ENCODE measurements at regions not wholly inside any gene's neighbourhood (a gene's known extent, or its start where the extent isn't known, plus 50 kb on each side); places are given as distances from the start of the nearest gene placed in this dataset.

DNA sequence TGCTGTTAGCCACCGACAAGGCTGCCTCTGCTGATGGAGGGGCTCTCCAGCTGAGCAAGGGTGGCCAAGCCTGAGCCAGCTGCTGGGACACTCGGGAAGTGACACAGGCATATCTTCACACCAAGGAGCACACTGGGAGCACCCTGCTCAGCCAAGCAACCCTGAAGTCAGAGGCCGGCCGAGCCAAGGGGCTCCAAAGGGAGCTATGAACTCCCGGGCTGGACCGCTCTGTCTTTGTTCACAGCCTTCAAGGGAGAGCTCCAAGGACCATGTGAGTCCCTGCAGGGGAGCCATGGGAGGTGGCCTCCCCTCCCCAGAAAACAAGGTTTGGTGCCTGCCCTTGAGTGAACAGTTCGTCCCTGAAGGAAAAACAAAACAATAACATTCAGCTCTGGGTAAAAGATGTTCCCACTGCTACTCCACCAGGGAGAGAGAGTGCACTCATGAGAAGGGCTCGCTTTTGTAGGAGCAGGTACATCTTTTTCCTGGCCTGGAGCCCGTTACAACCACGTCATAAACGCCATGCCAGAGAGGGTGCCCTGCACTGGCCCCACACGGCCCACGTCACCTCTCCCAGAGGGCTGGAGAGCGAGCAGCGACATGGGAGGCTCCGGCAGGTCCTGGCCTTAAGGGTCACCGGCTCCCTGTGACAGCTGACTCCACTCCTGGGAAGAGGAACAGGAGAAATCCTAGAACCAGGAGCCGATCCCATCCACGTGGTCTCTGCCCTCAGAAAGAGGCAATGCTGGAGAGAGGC lies 56.3 kb upstream of the SLC25A33 start:
- Histone ChIP-seq H3K36me3 (ENCODE audit: insufficient read depth, low read length) (no peaks in the 10 kb centered on the region), H3K27me3 (ENCODE audit: control insufficient read depth in 1 of 2, insufficient read depth in 2 of 2, low read length in 2 of 2) (no peaks in the 10 kb centered on the region), H3K27ac (ENCODE audit: low read depth in 1 of 2, low read length in 2 of 2) (no peak overlapping the region), H3K4me1 (ENCODE audit: insufficient read depth, low read length) (no peaks in the 10 kb centered on the region), H3K4me3 (ENCODE audit: low read length) (no peak overlapping the region), H3K9me3 (ENCODE audit: control insufficient read depth in 1 of 2, insufficient read depth in 1 of 2, low read length in 2 of 2) (no peaks in the 10 kb centered on the region)
- Mint-ChIP-seq H3K27ac (no peak overlapping the region), H3K36me3 (ENCODE audit: low read depth) (no peaks in the 10 kb centered on the region), H3K9me3 (no peaks in the 10 kb centered on the region), H3K4me1 (ENCODE audit: low read depth) (no peaks in the 10 kb centered on the region), H3K4me3 (no peak overlapping the region), H3K27me3 (peaks cover 13% of the 10 kb centered on the region)
- ChIA-PET CTCF (no interaction called here), POLR2A (no interaction called here)
- ATAC-seq (ENCODE audit: poor library complexity) (no peak), DNase-seq (no peak)
- TF ChIP-seq, protein P1, sequence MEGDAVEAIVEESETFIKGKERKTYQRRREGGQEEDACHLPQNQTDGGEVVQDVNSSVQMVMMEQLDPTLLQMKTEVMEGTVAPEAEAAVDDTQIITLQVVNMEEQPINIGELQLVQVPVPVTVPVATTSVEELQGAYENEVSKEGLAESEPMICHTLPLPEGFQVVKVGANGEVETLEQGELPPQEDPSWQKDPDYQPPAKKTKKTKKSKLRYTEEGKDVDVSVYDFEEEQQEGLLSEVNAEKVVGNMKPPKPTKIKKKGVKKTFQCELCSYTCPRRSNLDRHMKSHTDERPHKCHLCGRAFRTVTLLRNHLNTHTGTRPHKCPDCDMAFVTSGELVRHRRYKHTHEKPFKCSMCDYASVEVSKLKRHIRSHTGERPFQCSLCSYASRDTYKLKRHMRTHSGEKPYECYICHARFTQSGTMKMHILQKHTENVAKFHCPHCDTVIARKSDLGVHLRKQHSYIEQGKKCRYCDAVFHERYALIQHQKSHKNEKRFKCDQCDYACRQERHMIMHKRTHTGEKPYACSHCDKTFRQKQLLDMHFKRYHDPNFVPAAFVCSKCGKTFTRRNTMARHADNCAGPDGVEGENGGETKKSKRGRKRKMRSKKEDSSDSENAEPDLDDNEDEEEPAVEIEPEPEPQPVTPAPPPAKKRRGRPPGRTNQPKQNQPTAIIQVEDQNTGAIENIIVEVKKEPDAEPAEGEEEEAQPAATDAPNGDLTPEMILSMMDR (IDR thresholded peaks at IDR 0.05): no peak
- intact Hi-C loops (cut with DNase I, micrococcal nuclease): no loop called here

DNA sequence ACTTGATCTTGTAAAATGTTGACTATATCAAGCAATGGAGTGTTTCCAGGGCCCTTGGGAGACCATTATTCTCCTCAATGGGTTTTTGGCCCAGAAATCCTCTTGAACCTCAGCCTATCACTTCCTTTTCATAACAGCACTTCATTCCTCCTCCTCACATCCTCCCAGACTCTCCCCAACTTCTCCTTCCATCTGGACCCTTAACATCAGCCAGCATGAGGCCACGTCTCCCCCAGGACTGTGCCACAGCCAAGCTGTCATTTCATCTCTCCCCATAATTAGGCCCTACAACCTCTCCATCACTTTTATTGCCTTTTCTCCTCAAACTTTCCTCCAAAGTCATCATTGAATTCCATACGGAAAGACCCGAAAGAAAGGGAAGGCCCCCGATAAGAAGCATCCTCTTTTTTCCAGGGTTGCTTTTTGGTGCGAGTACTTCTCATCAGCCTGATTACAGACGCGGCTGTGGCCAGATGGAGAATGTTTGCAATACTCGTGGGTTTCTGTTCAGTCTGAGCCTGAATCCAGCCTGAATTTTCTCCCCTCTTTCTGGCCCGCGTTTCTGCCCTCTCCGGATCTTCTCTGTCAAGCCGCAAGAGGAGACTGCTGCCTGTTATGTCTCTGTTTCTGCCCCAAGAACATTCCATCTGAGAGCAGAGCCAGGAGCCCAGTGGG lies 52.7 kb upstream of the SLC25A33 start:
- no peaks in the 10 kb centered on the region for H3K9me3 ChIP-seq (ENCODE audit: control insufficient read depth in 1 of 2, insufficient read depth in 1 of 2, low read length in 2 of 2)

More for the DNA sequence above, 52.7 kb upstream of the SLC25A33 start:
- ChIA-PET POLR2A (no interaction called here), CTCF (no interaction called here)
- DNase-seq: no peak
- Histone ChIP-seq H3K36me3 (ENCODE audit: insufficient read depth, low read length) (no peaks in the 10 kb centered on the region), H3K27me3 (ENCODE audit: control insufficient read depth in 1 of 2, insufficient read depth in 2 of 2, low read length in 2 of 2) (no peaks in the 10 kb centered on the region), H3K27ac (ENCODE audit: low read depth in 1 of 2, low read length in 2 of 2) (no peak overlapping the region), H3K4me3 (ENCODE audit: low read length) (no peak overlapping the region), H3K4me1 (ENCODE audit: insufficient read depth, low read length) (peaks cover 3% of the 10 kb centered on the region)
- intact Hi-C loops (cut with DNase I, micrococcal nuclease): no loop called here
- TF ChIP-seq, protein P1 (IDR thresholded peaks at IDR 0.05): no peak
- Mint-ChIP-seq H3K27ac (no peak overlapping the region), H3K4me3 (no peak overlapping the region), H3K9me3 (no peaks in the 10 kb centered on the region), H3K36me3 (ENCODE audit: low read depth) (no peaks in the 10 kb centered on the region), H3K27me3 (peaks cover 17% of the 10 kb centered on the region), H3K4me1 (ENCODE audit: low read depth) (no peaks in the 10 kb centered on the region)
- no peak for ATAC-seq (ENCODE audit: poor library complexity)
